H1 (cell line): ENCODE measurements at regions not wholly inside any gene's neighbourhood (a gene's known extent, or its start where the extent isn't known, plus 50 kb on each side); places are given as distances from the start of the nearest gene placed in this dataset.
"Not testable (repeated sequence)": the region's sequence is repeated elsewhere in the genome, so short reads cannot be mapped to it uniquely, and the experiment has no call there.

Experiments
- CTCF ChIA-PET: fragments of 300-600 bp; sonication (Branson Sonifier 250); formaldehyde crosslinking; loops from one replicate; lab custom pipeline; 2021; ENCODE audit not compliant: partially characterized antibody; lab: Charles Lee
- POLR2A ChIA-PET: fragments of 300-600 bp; sonication (Branson Sonifier 250); formaldehyde crosslinking; loops from one replicate; lab custom pipeline; 2021; ENCODE audit warnings: inconsistent platforms; ENCODE audit not compliant: partially characterized antibody; lab: Charles Lee
- DNase-seq, 2 experiments: peaks; one replicate each; pipeline versions ENCODE4 v3.0.0 to v3.0.0-alpha.2; 2010 to 2022; ENCODE audit warnings: low spot score in 2 of 2, low read depth in 1 of 2, mixed read lengths in 1 of 2
- FAIRE-seq: peaks from 2 replicates; lab custom pipeline; 2011; peaks lifted over from hg19 to GRCh38; lab: Jason Lieb, UNC
- H2AFZ ChIP-seq: 2 replicates; pipeline ENCODE4 v1.8.1; 2012; ENCODE audit warnings: low read length, inconsistent platforms
- H2AK5ac ChIP-seq: 2 replicates; pipeline ENCODE4 v1.6.1; 2013; ENCODE audit warnings: low read depth, low read length
- H2BK120ac ChIP-seq: replicated peaks from 2 replicates; pipeline ENCODE3; 2013; ENCODE audit warnings: low read depth, low read length, inconsistent platforms
- H2BK12ac ChIP-seq: 2 replicates; pipeline ENCODE4 v1.6.1; 2013; ENCODE audit warnings: low read depth, low read length
- H2BK15ac ChIP-seq: 2 replicates; pipeline ENCODE4 v1.6.1; 2013; ENCODE audit warnings: low read length
- H2BK20ac ChIP-seq: 2 replicates; pipeline ENCODE4 v1.6.1; 2013; ENCODE audit warnings: low read length
- H2BK5ac ChIP-seq: 2 replicates; pipeline ENCODE4 v1.6.1; 2013; ENCODE audit warnings: low read depth, low read length
- H3K14ac ChIP-seq: 2 replicates; pipeline ENCODE4 v1.6.1; 2013; ENCODE audit warnings: inconsistent platforms; ENCODE audit not compliant: insufficient read length
- H3K18ac ChIP-seq: 2 replicates; pipeline ENCODE4 v1.6.1; 2013; ENCODE audit warnings: low read length; ENCODE audit errors: extremely low read depth
- H3K23ac ChIP-seq: 2 replicates; pipeline ENCODE4 v1.6.1; 2013; ENCODE audit warnings: inconsistent platforms; ENCODE audit not compliant: insufficient read length
- H3K23me2 ChIP-seq: 2 replicates; pipeline ENCODE4 v1.6.1; 2013; ENCODE audit warnings: low read depth, low read length
- H3K27ac ChIP-seq: 2 replicates; pipeline ENCODE4 v1.6.1; 2011; ENCODE audit warnings: low read depth, low read length, inconsistent platforms
- H3K27me3 ChIP-seq, 4 experiments: replicated peaks in 1 of 4; 1 replicate in 1 of 4; 2 replicates in 3 of 4; pipeline versions ENCODE4 v1.6.1 to v1.8.1; 2011 to 2013; ENCODE audit warnings: low read length in 3 of 4, mild to moderate bottlenecking in 3 of 4, inconsistent platforms in 2 of 4, mixed read lengths in 2 of 4, moderate library complexity in 1 of 4; ENCODE audit not compliant: control insufficient read depth in 3 of 4, insufficient read depth in 3 of 4; ENCODE audit errors: extremely low read depth in 1 of 4
- H3K36me3 ChIP-seq, 4 experiments: 2 replicates each; pipeline versions ENCODE4 v1.6.1 to v1.8.1; 2011 to 2013; ENCODE audit warnings: mild to moderate bottlenecking in 4 of 4, low read length in 3 of 4, moderate library complexity in 2 of 4, control low read depth in 1 of 4, inconsistent platforms in 1 of 4; ENCODE audit not compliant: insufficient read depth in 4 of 4, control insufficient read depth in 2 of 4
- H3K4ac ChIP-seq: replicated peaks from 2 replicates; pipeline ENCODE3; 2013; ENCODE audit warnings: low read length, low read depth, mixed read lengths, inconsistent platforms; ENCODE audit not compliant: insufficient read length
- H3K4me1 ChIP-seq, 4 experiments: replicated peaks in 1 of 4; 1 replicate in 1 of 4; 2 replicates in 3 of 4; pipeline versions ENCODE4 v1.6.1 to v1.8.1; 2011 to 2013; ENCODE audit warnings: low read length in 3 of 4, inconsistent platforms in 2 of 4, mixed read lengths in 1 of 4; ENCODE audit not compliant: insufficient read depth in 4 of 4, control insufficient read depth in 3 of 4
- H3K4me2 ChIP-seq, 2 experiments: 2 replicates each; pipeline versions ENCODE4 v1.6.1 to v1.8.1; 2011 to 2013; ENCODE audit warnings: low read depth in 2 of 2, low read length in 2 of 2, control low read depth in 1 of 2, inconsistent platforms in 1 of 2, mild to moderate bottlenecking in 1 of 2; ENCODE audit not compliant: insufficient read depth in 1 of 2
- H3K4me3 ChIP-seq, 4 experiments: fragments of 200-600, 300-600 bp in 1 of 4; sonication (generic), shearing (Covaris generic), sonication (Bioruptor Twin) in 1 of 4; 2 replicates each; pipeline versions ENCODE4 v1.5.1 to v1.8.1; 2011 to 2016; ENCODE audit warnings: low read length in 4 of 4, low read depth in 3 of 4, control low read depth in 2 of 4, inconsistent platforms in 2 of 4, mild to moderate bottlenecking in 2 of 4, mixed read lengths in 1 of 4, moderate library complexity in 1 of 4; ENCODE audit not compliant: insufficient read depth in 2 of 4; ENCODE audit errors: extremely low read depth in 1 of 4
- H3K56ac ChIP-seq: replicated peaks from 2 replicates; pipeline ENCODE3; 2013; ENCODE audit warnings: low read depth, mild to moderate bottlenecking, mixed read lengths, low read length, inconsistent platforms; ENCODE audit not compliant: insufficient read length
- H3K79me1 ChIP-seq: 2 replicates; pipeline ENCODE4 v1.6.1; 2013; ENCODE audit warnings: low read depth, low read length, control low read depth
- H3K79me2 ChIP-seq, 2 experiments: 2 replicates each; pipeline versions ENCODE4 v1.6.1 to v1.8.1; 2012 to 2013; ENCODE audit warnings: low read length in 2 of 2, mild to moderate bottlenecking in 2 of 2, inconsistent platforms in 1 of 2; ENCODE audit not compliant: insufficient read depth in 2 of 2, control insufficient read depth in 1 of 2
- H3K9ac ChIP-seq, 4 experiments: replicated peaks in 1 of 4; 1 replicate in 1 of 4; 2 replicates in 3 of 4; pipeline versions ENCODE4 v1.6.1 to v1.8.1; 2011 to 2013; ENCODE audit warnings: low read depth in 3 of 4, low read length in 3 of 4, control low read depth in 2 of 4, mild to moderate bottlenecking in 2 of 4, moderate library complexity in 2 of 4, inconsistent platforms in 1 of 4; ENCODE audit errors: extremely low read depth in 1 of 4
- H3K9me3 ChIP-seq, 2 experiments: 2 replicates each; pipeline versions ENCODE4 v1.6.1 to v1.8.1; 2012 to 2013; ENCODE audit warnings: mild to moderate bottlenecking in 2 of 2, moderate library complexity in 2 of 2, control low read depth in 1 of 2, inconsistent platforms in 1 of 2, low read depth in 1 of 2, low read length in 1 of 2, mixed read lengths in 1 of 2; ENCODE audit not compliant: insufficient read depth in 2 of 2
- H4K20me1 ChIP-seq, 2 experiments: replicated peaks in 1 of 2; 2 replicates each; pipeline versions ENCODE3 to v1.8.1; 2011 to 2013; ENCODE audit warnings: inconsistent platforms in 2 of 2, low read length in 2 of 2, mild to moderate bottlenecking in 1 of 2; ENCODE audit not compliant: insufficient read depth in 2 of 2, control insufficient read depth in 1 of 2
- H4K5ac ChIP-seq: 2 replicates; pipeline ENCODE4 v1.6.1; 2013; ENCODE audit warnings: low read length, low read depth, mixed read lengths, inconsistent platforms; ENCODE audit not compliant: insufficient read length
- H4K8ac ChIP-seq: 2 replicates; pipeline ENCODE4 v1.8.0; 2013; ENCODE audit warnings: mild to moderate bottlenecking, moderate library complexity, low read length, inconsistent platforms; ENCODE audit not compliant: insufficient read depth; ENCODE audit errors: extremely low read depth
- H4K91ac ChIP-seq: replicated peaks from 2 replicates; pipeline ENCODE3; 2013; ENCODE audit warnings: low read length, mixed read lengths, inconsistent platforms; ENCODE audit not compliant: insufficient read length
- GABPA ChIP-seq: IDR thresholded peaks from 2 replicates; pipeline ENCODE4 v1.6.1; 2011; ENCODE audit warnings: mild to moderate bottlenecking, low read length, moderate library complexity, borderline replicate concordance; ENCODE audit not compliant: insufficient read depth
- SRF ChIP-seq: IDR thresholded peaks from 2 replicates; pipeline ENCODE4 v1.6.1; 2011; ENCODE audit warnings: mild to moderate bottlenecking, low read depth, low read length, moderate library complexity
- WGBS, 2 experiments: shearing (Covaris generic) in 1 of 2; methylation state at CpG; one replicate each; pipeline versions ENCODE4 v1.1.6 to v1.1.7; 2013 to 2015; ENCODE audit warnings: low lambda C conversion rate in 2 of 2, mixed read lengths in 2 of 2, inconsistent platforms in 1 of 2, low coverage in 1 of 2, missing lambda C conversion rate in 1 of 2; ENCODE audit not compliant: insufficient replicate concordance in 2 of 2, insufficient coverage in 1 of 2, insufficient read length in 1 of 2; ENCODE audit errors: extremely low coverage in 1 of 2, missing lambda C conversion rate in 1 of 2; 5-methylcytosine and 5-hydroxymethylcytosine counted together
- TF ChIP-seq, protein P1 (sequence below), 3 experiments: IDR thresholded peaks; 1 replicate in 2 of 3; 2 replicates in 1 of 3; pipeline versions ENCODE4 v1.5.1 to v1.6.1; 2011; ENCODE audit warnings: low read length in 3 of 3, mild to moderate bottlenecking in 3 of 3, inconsistent platforms in 2 of 3, low read depth in 1 of 3, moderate library complexity in 1 of 3; ENCODE audit not compliant: insufficient read depth in 1 of 3; ENCODE audit errors: control extremely low read depth in 1 of 3

DNA sequence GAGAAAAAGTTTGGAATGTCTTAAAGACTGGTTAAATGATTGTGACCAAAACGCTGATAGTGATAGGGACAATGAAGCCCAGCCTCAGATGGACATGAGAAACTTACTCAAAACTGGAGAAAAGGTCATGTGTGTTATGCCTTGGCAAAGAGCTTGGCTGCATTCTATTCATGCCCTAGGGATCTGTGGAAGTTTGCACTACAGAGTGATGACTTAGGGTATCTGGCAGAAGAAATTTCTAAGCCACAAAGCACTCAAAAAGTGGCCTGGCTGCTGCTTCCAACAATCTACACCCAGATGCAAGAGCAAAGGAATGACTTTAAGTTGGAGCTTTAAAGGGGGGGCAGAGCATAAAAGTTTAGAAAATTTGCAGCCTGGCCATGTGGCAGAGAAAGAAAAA, 521.3 kb downstream of the UQCRFS1 start (continued):
- TF ChIP-seq, protein P1, sequence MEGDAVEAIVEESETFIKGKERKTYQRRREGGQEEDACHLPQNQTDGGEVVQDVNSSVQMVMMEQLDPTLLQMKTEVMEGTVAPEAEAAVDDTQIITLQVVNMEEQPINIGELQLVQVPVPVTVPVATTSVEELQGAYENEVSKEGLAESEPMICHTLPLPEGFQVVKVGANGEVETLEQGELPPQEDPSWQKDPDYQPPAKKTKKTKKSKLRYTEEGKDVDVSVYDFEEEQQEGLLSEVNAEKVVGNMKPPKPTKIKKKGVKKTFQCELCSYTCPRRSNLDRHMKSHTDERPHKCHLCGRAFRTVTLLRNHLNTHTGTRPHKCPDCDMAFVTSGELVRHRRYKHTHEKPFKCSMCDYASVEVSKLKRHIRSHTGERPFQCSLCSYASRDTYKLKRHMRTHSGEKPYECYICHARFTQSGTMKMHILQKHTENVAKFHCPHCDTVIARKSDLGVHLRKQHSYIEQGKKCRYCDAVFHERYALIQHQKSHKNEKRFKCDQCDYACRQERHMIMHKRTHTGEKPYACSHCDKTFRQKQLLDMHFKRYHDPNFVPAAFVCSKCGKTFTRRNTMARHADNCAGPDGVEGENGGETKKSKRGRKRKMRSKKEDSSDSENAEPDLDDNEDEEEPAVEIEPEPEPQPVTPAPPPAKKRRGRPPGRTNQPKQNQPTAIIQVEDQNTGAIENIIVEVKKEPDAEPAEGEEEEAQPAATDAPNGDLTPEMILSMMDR (IDR thresholded peaks at IDR 0.05; ENCODE audit: control extremely low read depth in 1 of 3, insufficient read depth in 1 of 3, low read depth in 1 of 3, low read length in 3 of 3), result no peak
- TF ChIP-seq SRF (no peak), GABPA (no peak)
- TF ChIP-seq, all 59 proteins: peak for 0

DNA sequence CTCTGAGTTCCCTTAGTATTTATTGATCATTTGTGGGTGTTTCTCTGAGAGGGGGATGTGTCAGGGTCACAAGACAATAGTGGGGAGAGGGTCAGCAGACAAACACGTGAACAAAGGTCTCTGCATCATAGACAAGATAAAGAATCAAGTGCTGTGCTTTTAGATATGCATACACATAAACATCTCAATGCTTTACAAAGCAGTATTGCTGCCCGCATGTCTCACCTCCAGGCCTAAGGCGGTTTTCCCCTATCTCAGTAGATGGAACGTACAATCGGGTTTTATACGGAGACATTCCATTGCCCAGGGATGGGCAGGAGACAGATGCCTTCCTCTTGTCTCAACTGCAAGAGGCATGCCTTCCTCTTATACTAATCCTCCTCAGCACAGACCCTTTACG, 523.5 kb downstream of the UQCRFS1 start:
- H2BK120ac ChIP-seq, H2BK15ac ChIP-seq, H3K18ac ChIP-seq, H4K8ac ChIP-seq, H3K4me2 ChIP-seq, H2BK12ac ChIP-seq, H3K23me2 ChIP-seq, DNase-seq, H3K23ac ChIP-seq, H2BK20ac ChIP-seq, FAIRE-seq, H4K91ac ChIP-seq, H3K79me2 ChIP-seq, POLR2A ChIA-PET, H3K27ac ChIP-seq, H3K56ac ChIP-seq, H3K27me3 ChIP-seq, H3K9me3 ChIP-seq, H3K36me3 ChIP-seq, H3K4ac ChIP-seq, H4K5ac ChIP-seq, H2AK5ac ChIP-seq, H3K4me1 ChIP-seq, H2AFZ ChIP-seq, H3K14ac ChIP-seq, CTCF ChIA-PET, H4K20me1 ChIP-seq, H3K79me1 ChIP-seq, H2BK5ac ChIP-seq, H3K9ac ChIP-seq, H3K4me3 ChIP-seq: not testable (repeated sequence)
- WGBS, 2 experiments, result 92% methylated on average over 6 of the region's 7 CpGs; no CpG with 5 or more reads in 1 of the 2 experiments
